PC-3 (cell line): ENCODE measurements at regions not wholly inside any gene's neighbourhood (a gene's known extent, or its start where the extent isn't known, plus 50 kb on each side); places are given as distances from the start of the nearest gene placed in this dataset.

ENCODE experiments used
- ATAC-seq: fragments of 200-7000 bp; cut with Tn5 transposase; 2 replicates; pipeline ENCODE4 v1.9.1; 2020; ENCODE audit warnings: mild to moderate bottlenecking, moderate library complexity
- BruUV-seq: library from RNA; stranded (reverse); fragments of 400-500 nt; replicated peaks from 2 replicates; lab custom pipeline; 2021; lab: Mats Ljungman, UMichigan
- CTCF ChIA-PET: fragments of 300-600 bp; sonication (Branson Sonifier 250); formaldehyde crosslinking; loops from one replicate; lab custom pipeline; 2022; ENCODE audit warnings: antibody characterized with exemption; lab: Charles Lee
- POLR2A ChIA-PET: fragments of 300-600 bp; sonication (Branson Sonifier 250); formaldehyde crosslinking; loops from one replicate; lab custom pipeline; 2022; ENCODE audit warnings: antibody characterized with exemption; ENCODE audit not compliant: unreplicated experiment; lab: Charles Lee
- DNase-seq: peaks from one replicate; pipeline ENCODE4 v3.0.0-alpha.2; 2015
- H2AFZ ChIP-seq: fragments of 300-600 bp; sonication (generic); 2 replicates; pipeline ENCODE4 v1.6.0; 2016; ENCODE audit warnings: antibody characterized with exemption, low read length
- H3F3A ChIP-seq: fragments of 300-600 bp; sonication (generic); one replicate; pipeline ENCODE4 v1.6.0; 2017; ENCODE audit warnings: antibody characterized with exemption, low read length, control low read depth, mild to moderate bottlenecking; ENCODE audit not compliant: unreplicated experiment
- H3K27ac ChIP-seq: fragments of 300-600 bp; sonication (generic); 2 replicates; pipeline ENCODE4 v1.5.1; 2016; ENCODE audit warnings: mild to moderate bottlenecking, low read length
- H3K27me3 ChIP-seq: fragments of 300-600 bp; sonication (generic); 2 replicates; pipeline ENCODE4 v1.6.1; 2016; ENCODE audit warnings: low read length, mixed read lengths
- H3K36me3 ChIP-seq: fragments of 300-600 bp; sonication (generic); 2 replicates; pipeline ENCODE4 v1.6.1; 2016; ENCODE audit warnings: low read depth, mixed run types, low read length, mixed read lengths
- H3K4me1 ChIP-seq: fragments of 300-600 bp; sonication (generic); 2 replicates; pipeline ENCODE4 v1.5.1; 2016; ENCODE audit warnings: low read length; ENCODE audit not compliant: insufficient read depth
- H3K4me2 ChIP-seq: fragments of 300-600 bp; sonication (generic); 2 replicates; pipeline ENCODE4 v1.6.0; 2016; ENCODE audit warnings: low read length
- H3K4me3 ChIP-seq: fragments of 300-600 bp; sonication (generic); 2 replicates; pipeline ENCODE4 v1.5.1; 2016; ENCODE audit warnings: mild to moderate bottlenecking, low read length, mixed read lengths
- H3K79me2 ChIP-seq: fragments of 300-600 bp; sonication (generic); 2 replicates; pipeline ENCODE4 v1.6.1; 2017; ENCODE audit warnings: low read length, mixed read lengths
- H3K9ac ChIP-seq: fragments of 300-600 bp; sonication (generic); 2 replicates; pipeline ENCODE4 v1.6.0; 2016; ENCODE audit warnings: mild to moderate bottlenecking, low read length
- H3K9me2 ChIP-seq: fragments of 300-600 bp; sonication (generic); replicated peaks from 2 replicates; pipeline ENCODE4 v1.6.1; 2016; ENCODE audit warnings: mixed run types, low read length, mixed read lengths
- H3K9me3 ChIP-seq: fragments of 300-600 bp; sonication (generic); 2 replicates; pipeline ENCODE4 v1.6.1; 2016; ENCODE audit warnings: low read length, mixed read lengths
- H4K20me1 ChIP-seq: fragments of 300-600 bp; sonication (generic); 2 replicates; pipeline ENCODE4 v1.6.1; 2016; ENCODE audit warnings: low read length, mixed read lengths
- CTCF ChIP-seq: fragments of 300-600 bp; sonication (generic); conservative IDR thresholded peaks from 2 replicates; pipeline ENCODE4 v1.5.1; 2017; ENCODE audit warnings: antibody characterized with exemption, low read depth, mild to moderate bottlenecking, low read length
- EZH2 ChIP-seq: fragments of 300-600 bp; sonication (generic); IDR thresholded peaks from one replicate; pipeline ENCODE4 v1.6.1; 2017; ENCODE audit warnings: antibody characterized with exemption, mild to moderate bottlenecking, low read length; ENCODE audit not compliant: unreplicated experiment
- EZH2phosphoT487 ChIP-seq: fragments of 300-600 bp; sonication (generic); IDR thresholded peaks from 2 replicates; pipeline ENCODE4 v1.6.1; 2018; ENCODE audit warnings: mild to moderate bottlenecking, antibody characterized with exemption, low read length, borderline replicate concordance
- intact Hi-C: fragments of 100-400 bp; cut with micrococcal nuclease; formaldehyde crosslinking; loops from 2 replicates; pipeline ENCODE4 v1.9.0; 2023

- H3K9me3 ChIP-seq, result no peaks in the 10 kb centered on the region
- H3K4me1 ChIP-seq, result no peaks in the 10 kb centered on the region
- DNase-seq (no peak), ATAC-seq (no peak)
- no peak overlapping the region for H3K9ac ChIP-seq
- no peak overlapping the region for H2AFZ ChIP-seq
- TF ChIP-seq CTCF (no peak), EZH2phosphoT487 (no peak), EZH2 (no peak)
- H3K27me3 ChIP-seq, result peaks cover 7% of the 10 kb centered on the region; the same call in 1 of the 2 replicates
- no peaks in the 10 kb centered on the region for H3F3A ChIP-seq
- no peak overlapping the region for H3K4me2 ChIP-seq
- H4K20me1 ChIP-seq, result no peaks in the 10 kb centered on the region
- BruUV-seq, result no TSS peak
- no peak overlapping the region for H3K27ac ChIP-seq
- no peak overlapping the region for H3K4me3 ChIP-seq
- no peaks in the 10 kb centered on the region for H3K36me3 ChIP-seq
- intact Hi-C loops, result no loop called here
- no peaks in the 10 kb centered on the region for H3K79me2 ChIP-seq
- CTCF ChIA-PET, result no interaction called here
- POLR2A ChIA-PET, result no interaction called here
- 0 out of 2 replicates have a peak, but pooled peaks cover 4% of the 10 kb centered on the region for H3K9me2 ChIP-seq
These were observed 149.3 kb downstream of the EBLN2 start for GRCh38 chr3:73210759-73211158.

- Histone ChIP-seq H3K4me2 (no peak overlapping the region), H2AFZ (no peak overlapping the region), H3K4me1 (no peaks in the 10 kb centered on the region), H4K20me1 (no peaks in the 10 kb centered on the region), H3K79me2 (no peaks in the 10 kb centered on the region), H3K9me2 (0 out of 2 replicates have a peak, but pooled peaks cover 4% of the 10 kb centered on the region), H3K9ac (no peak overlapping the region), H3K27me3 (peaks cover 20% of the 10 kb centered on the region), H3K27ac (no peak overlapping the region), H3K36me3 (no peaks in the 10 kb centered on the region), H3K4me3 (no peak overlapping the region), H3F3A (no peaks in the 10 kb centered on the region), H3K9me3 (no peaks in the 10 kb centered on the region)
- ATAC-seq (no peak), DNase-seq (no peak)
- ChIA-PET POLR2A (no interaction called here), CTCF (no interaction called here)
- TF ChIP-seq EZH2phosphoT487, result no peak
- no peak for TF ChIP-seq CTCF
- TF ChIP-seq EZH2, result no peak
- intact Hi-C loops, result no loop called here
- BruUV-seq, result no TSS peak
These were observed 151.2 kb downstream of the EBLN2 start for GRCh38 chr3:73212683-73213082.

GRCh38 chr3:73213896-73214295 lies 152.4 kb downstream of the EBLN2 start:
- H3K27me3 ChIP-seq, result peaks cover 30% of the 10 kb centered on the region
- CTCF ChIA-PET, result no interaction called here
- no peaks in the 10 kb centered on the region for H3K9me3 ChIP-seq
- H2AFZ ChIP-seq, result no peak overlapping the region
- no peak overlapping the region for H3K4me3 ChIP-seq
- H3K36me3 ChIP-seq, result no peaks in the 10 kb centered on the region
- H4K20me1 ChIP-seq, result no peaks in the 10 kb centered on the region
- POLR2A ChIA-PET, result no interaction called here
- DNase-seq, result no peak
- intact Hi-C loops, result no loop called here
- no peaks in the 10 kb centered on the region for H3K79me2 ChIP-seq
- no peak for ATAC-seq
- H3K9ac ChIP-seq, result no peak overlapping the region
- H3K4me1 ChIP-seq, result no peaks in the 10 kb centered on the region
- H3K27ac ChIP-seq, result no peak overlapping the region
- H3K4me2 ChIP-seq, result no peak overlapping the region
- no peaks in the 10 kb centered on the region for H3F3A ChIP-seq
- TF ChIP-seq EZH2 (no peak), EZH2phosphoT487 (no peak), CTCF (no peak)
- no TSS peak for BruUV-seq
- H3K9me2 ChIP-seq, result 0 out of 2 replicates have a peak, but pooled peaks cover 4% of the 10 kb centered on the region
